Neural progenitor cell (in vitro differentiated cells): ENCODE measurements at regions not wholly inside any gene's neighbourhood (a gene's known extent, or its start where the extent isn't known, plus 50 kb on each side); places are given as distances from the start of the nearest gene placed in this dataset.

Experiments
- EZH2 ChIP-seq: fragments of 200-600 bp; sonication (generic); IDR thresholded peaks from 2 replicates; pipeline ENCODE4 v1.6.1; 2017; ENCODE audit warnings: antibody characterized with exemption, mild to moderate bottlenecking, moderate library complexity
- EZH2phosphoT487 ChIP-seq: fragments of 200-600 bp; sonication (generic); IDR thresholded peaks from 2 replicates; pipeline ENCODE4 v1.6.1; 2017; ENCODE audit warnings: antibody characterized with exemption
- TF ChIP-seq, protein P1 (sequence below): fragments of 200-600 bp; sonication (generic); IDR thresholded peaks from 2 replicates; pipeline ENCODE4 v1.5.1; 2017; ENCODE audit warnings: antibody characterized with exemption, mild to moderate bottlenecking

DNA sequence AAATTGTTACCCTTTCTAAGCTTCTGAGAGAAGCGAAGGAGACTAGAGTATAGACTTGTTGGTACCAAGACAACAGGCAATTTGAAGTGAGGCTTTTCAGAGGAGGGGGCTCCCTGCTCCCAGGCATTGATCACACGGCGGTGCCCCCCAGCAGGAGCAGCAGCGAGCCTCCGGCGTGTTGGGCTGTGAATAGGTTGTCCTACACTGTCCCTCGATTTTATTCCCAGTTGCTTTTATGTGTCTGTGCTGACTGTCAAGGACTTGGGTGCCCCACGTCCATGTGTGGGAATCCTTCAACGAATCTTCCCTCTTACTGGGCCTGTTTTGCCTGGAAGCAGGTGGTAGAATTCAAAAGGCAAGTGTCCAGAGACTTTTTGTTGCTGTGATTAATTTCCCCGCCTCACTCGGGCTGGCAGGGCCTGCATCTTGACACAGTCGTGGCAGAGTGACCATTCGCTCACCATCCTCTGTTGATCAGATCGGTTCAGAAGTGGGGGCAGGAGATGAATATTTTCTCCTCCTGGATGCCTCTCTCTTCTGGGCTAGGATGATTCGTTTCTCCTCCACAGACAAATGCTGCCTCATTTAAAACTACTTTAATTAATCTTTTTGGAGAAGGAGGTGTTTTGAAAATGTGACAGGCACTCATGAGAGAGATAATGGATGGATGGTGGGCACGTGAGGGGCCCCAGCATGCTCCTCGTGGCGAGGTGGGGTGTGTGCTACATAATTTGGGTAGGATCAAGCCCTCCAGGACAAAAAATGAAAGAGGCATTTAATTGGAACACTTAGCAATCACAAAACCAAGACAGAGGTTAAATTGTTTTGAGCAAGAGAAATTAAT, 77.6 kb downstream of the SMIM21 start:
- TF ChIP-seq, protein P1, sequence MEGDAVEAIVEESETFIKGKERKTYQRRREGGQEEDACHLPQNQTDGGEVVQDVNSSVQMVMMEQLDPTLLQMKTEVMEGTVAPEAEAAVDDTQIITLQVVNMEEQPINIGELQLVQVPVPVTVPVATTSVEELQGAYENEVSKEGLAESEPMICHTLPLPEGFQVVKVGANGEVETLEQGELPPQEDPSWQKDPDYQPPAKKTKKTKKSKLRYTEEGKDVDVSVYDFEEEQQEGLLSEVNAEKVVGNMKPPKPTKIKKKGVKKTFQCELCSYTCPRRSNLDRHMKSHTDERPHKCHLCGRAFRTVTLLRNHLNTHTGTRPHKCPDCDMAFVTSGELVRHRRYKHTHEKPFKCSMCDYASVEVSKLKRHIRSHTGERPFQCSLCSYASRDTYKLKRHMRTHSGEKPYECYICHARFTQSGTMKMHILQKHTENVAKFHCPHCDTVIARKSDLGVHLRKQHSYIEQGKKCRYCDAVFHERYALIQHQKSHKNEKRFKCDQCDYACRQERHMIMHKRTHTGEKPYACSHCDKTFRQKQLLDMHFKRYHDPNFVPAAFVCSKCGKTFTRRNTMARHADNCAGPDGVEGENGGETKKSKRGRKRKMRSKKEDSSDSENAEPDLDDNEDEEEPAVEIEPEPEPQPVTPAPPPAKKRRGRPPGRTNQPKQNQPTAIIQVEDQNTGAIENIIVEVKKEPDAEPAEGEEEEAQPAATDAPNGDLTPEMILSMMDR, result no peak
- TF ChIP-seq EZH2 (no peak), EZH2phosphoT487 (no peak)
